GM23248 (cell line): ENCODE measurements at regions not wholly inside any gene's neighbourhood (a gene's known extent, or its start where the extent isn't known, plus 50 kb on each side); places are given as distances from the start of the nearest gene placed in this dataset.

Experiments used
- EZH2 ChIP-seq: fragments of 200-600 bp; sonication (generic); IDR thresholded peaks from 2 replicates; pipeline ENCODE4 v1.6.1; 2018; ENCODE audit warnings: antibody characterized with exemption, mild to moderate bottlenecking; ENCODE audit not compliant: insufficient read depth, poor library complexity, severe bottlenecking
- EZH2phosphoT487 ChIP-seq: fragments of 200-600 bp; sonication (generic); IDR thresholded peaks from 2 replicates; pipeline ENCODE4 v1.6.1; 2018; ENCODE audit warnings: antibody characterized with exemption, moderate library complexity, mild to moderate bottlenecking, low read depth; ENCODE audit not compliant: insufficient read depth

DNA sequence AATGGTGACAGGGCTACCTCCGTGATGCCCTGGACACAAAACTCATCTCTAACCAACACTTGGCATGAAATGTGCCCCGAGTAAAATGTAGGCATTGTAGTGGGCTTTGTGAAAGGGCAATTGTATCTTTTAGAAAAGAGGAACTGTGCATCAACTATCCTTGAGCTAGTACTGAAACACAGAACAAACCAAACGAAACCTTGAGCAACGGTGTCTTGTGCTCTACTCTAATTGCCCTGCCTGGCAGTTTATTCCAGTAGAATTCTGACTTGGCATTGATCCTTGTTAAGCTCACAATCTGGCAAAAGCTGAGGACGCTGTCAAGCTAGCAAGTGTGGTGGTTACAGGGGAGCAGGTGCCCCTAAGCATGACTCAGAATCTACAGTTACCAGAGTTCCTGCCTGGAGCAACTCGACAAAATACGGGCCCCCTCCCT lies 707.1 kb upstream of the SPRY2 start:
- TF ChIP-seq EZH2phosphoT487 (no peak), EZH2 (no peak)
